GM23338 (cell line): ENCODE measurements at regions not wholly inside any gene's neighbourhood (a gene's known extent, or its start where the extent isn't known, plus 50 kb on each side); places are given as distances from the start of the nearest gene placed in this dataset.

Experiments used
- ATAC-seq: fragments of 200-7000 bp; cut with Tn5 transposase; 3 replicates; pipeline ENCODE4 v1.9.1; 2020
- DNase-seq: peaks from one replicate; pipeline ENCODE4 v3.0.0-alpha.2; 2015; ENCODE audit warnings: low spot score
- H2AFZ ChIP-seq: fragments of 200-600 bp; sonication (generic); 2 replicates; pipeline ENCODE4 v1.8.0; 2016; ENCODE audit warnings: antibody characterized with exemption, mild to moderate bottlenecking, moderate library complexity
- H3F3A ChIP-seq: fragments of 200-600 bp; sonication (generic); replicated peaks from 2 replicates; pipeline ENCODE4 v1.8.0; 2017; ENCODE audit warnings: antibody characterized with exemption, mixed run types, low read depth
- H3K27ac ChIP-seq: fragments of 200-600 bp; sonication (generic); 2 replicates; pipeline ENCODE4 v1.6.1; 2016; ENCODE audit warnings: low read depth
- H3K27me3 ChIP-seq: fragments of 200-600 bp; sonication (generic); 2 replicates; pipeline ENCODE4 v1.8.0; 2016; ENCODE audit warnings: mild to moderate bottlenecking, mixed run types, moderate library complexity; ENCODE audit not compliant: insufficient read depth
- H3K36me3 ChIP-seq: fragments of 200-600 bp; sonication (generic); 2 replicates; pipeline ENCODE4 v1.8.0; 2016; ENCODE audit warnings: mild to moderate bottlenecking; ENCODE audit not compliant: insufficient read depth
- H3K4me1 ChIP-seq: fragments of 200-600 bp; sonication (generic); 2 replicates; pipeline ENCODE4 v1.8.0; 2016; ENCODE audit warnings: mild to moderate bottlenecking, moderate library complexity; ENCODE audit not compliant: insufficient read depth
- H3K4me2 ChIP-seq: fragments of 200-600 bp; sonication (generic); 2 replicates; pipeline ENCODE4 v1.7.1; 2017; ENCODE audit warnings: mixed run types
- H3K4me3 ChIP-seq: fragments of 200-600 bp; sonication (generic); 2 replicates; pipeline ENCODE4 v1.6.1; 2016; ENCODE audit warnings: mixed run types
- H3K79me2 ChIP-seq: fragments of 200-600 bp; sonication (generic); replicated peaks from 2 replicates; pipeline ENCODE4 v1.8.0; 2017; ENCODE audit warnings: mild to moderate bottlenecking; ENCODE audit not compliant: insufficient read depth
- H3K9me2 ChIP-seq: fragments of 200-600 bp; sonication (generic); 2 replicates; pipeline ENCODE4 v1.8.0; 2017; ENCODE audit not compliant: insufficient read depth
- H4K20me1 ChIP-seq: fragments of 200-600 bp; sonication (generic); replicated peaks from 2 replicates; pipeline ENCODE4 v1.8.0; 2017; ENCODE audit warnings: mild to moderate bottlenecking; ENCODE audit not compliant: insufficient read depth
- H3K27ac Mint-ChIP-seq: 2 replicates; pipeline ENCODE4 v1.8.0; 2020; ENCODE audit warnings: inconsistent platforms, mild to moderate bottlenecking, moderate library complexity, mixed read lengths
- H3K27me3 Mint-ChIP-seq: 3 replicates; pipeline ENCODE4 v1.8.0; 2022; ENCODE audit warnings: low read depth, mild to moderate bottlenecking, moderate library complexity, mixed read lengths, inconsistent platforms; ENCODE audit not compliant: insufficient read depth, poor library complexity
- H3K36me3 Mint-ChIP-seq: 3 replicates; pipeline ENCODE4 v1.8.0; 2021; ENCODE audit warnings: low read depth, mild to moderate bottlenecking, inconsistent platforms, moderate library complexity, mixed read lengths
- H3K4me1 Mint-ChIP-seq: 3 replicates; pipeline ENCODE4 v1.8.0; 2020; ENCODE audit warnings: mild to moderate bottlenecking, inconsistent platforms, mixed read lengths
- H3K4me3 Mint-ChIP-seq: 3 replicates; pipeline ENCODE4 v1.8.0; 2021; ENCODE audit warnings: moderate library complexity, mild to moderate bottlenecking, inconsistent platforms, mixed read lengths
- H3K9me3 Mint-ChIP-seq: 3 replicates; pipeline ENCODE4 v1.8.0; 2020; ENCODE audit warnings: moderate library complexity, mild to moderate bottlenecking, inconsistent platforms, mixed read lengths
- CREB1 ChIP-seq: fragments of 250-450 bp; sonication (Bioruptor Pico); IDR thresholded peaks from 2 replicates; pipeline ENCODE4 v1.5.0; 2020; ENCODE audit warnings: low read depth, mild to moderate bottlenecking, moderate library complexity
- CTCF ChIP-seq, 2 experiments: fragments of 200-600 bp in 1 of 2; sonication (generic) in 1 of 2; conservative IDR thresholded peaks; 2 replicates each; pipeline versions ENCODE4 v1.5.1 to v1.6.1; 2016 to 2017; ENCODE audit warnings: antibody characterized with exemption in 2 of 2, low read depth in 2 of 2, mild to moderate bottlenecking in 2 of 2, moderate library complexity in 1 of 2
- EZH2 ChIP-seq: fragments of 200-600 bp; sonication (generic); IDR thresholded peaks from one replicate; pipeline ENCODE4 v1.8.0; 2017; ENCODE audit warnings: antibody characterized with exemption, mild to moderate bottlenecking, low read depth; ENCODE audit not compliant: unreplicated experiment
- STAT1 ChIP-seq: IDR thresholded peaks from one replicate; pipeline ENCODE4 v1.6.1; 2016; ENCODE audit warnings: antibody characterized with exemption; ENCODE audit not compliant: unreplicated experiment
- TF ChIP-seq, protein P1 (sequence below): fragments of 250-450 bp; sonication (Bioruptor Pico); IDR thresholded peaks from 2 replicates; pipeline ENCODE4 v1.5.0; 2020; ENCODE audit warnings: mild to moderate bottlenecking, moderate library complexity
- TF ChIP-seq, protein P2 (sequence below): IDR thresholded peaks from one replicate; pipeline ENCODE4 v1.6.1; 2018; ENCODE audit warnings: antibody characterized with exemption; ENCODE audit not compliant: unreplicated experiment

DNA sequence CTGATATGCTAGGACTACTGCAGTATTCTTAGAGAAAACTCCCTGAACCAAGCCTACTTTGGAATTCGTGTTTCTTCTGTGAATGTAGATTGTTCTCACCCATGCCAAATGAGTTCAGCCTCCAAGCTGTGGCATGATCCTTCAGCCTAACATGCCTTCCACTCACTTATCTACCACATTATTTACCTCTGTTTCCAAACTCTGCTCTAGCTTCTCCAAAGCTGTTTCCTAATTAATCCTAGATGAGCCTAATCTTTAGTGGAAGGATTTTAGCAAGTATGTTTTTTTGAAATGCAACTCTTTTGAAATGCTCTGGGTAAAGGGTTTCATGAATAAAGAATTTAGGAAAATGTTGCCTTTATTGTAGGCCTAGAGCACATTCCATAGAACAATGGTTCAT is 152.9 kb upstream of the MMADHC start:
- peaks cover 8% of the 10 kb centered on the region; the same call in 1 of the 2 replicates for H3K9me2 ChIP-seq
- H3K4me2 ChIP-seq = no peak overlapping the region
- H3K4me1 ChIP-seq = no peaks in the 10 kb centered on the region
- no peaks in the 10 kb centered on the region for H3F3A ChIP-seq
- no peak overlapping the region; the same call in 1 of the 2 replicates for H2AFZ ChIP-seq
- peaks cover 5% of the 10 kb centered on the region for H3K9me3 Mint-ChIP-seq
- no peaks in the 10 kb centered on the region for H3K27me3 Mint-ChIP-seq
- no peaks in the 10 kb centered on the region for H3K79me2 ChIP-seq
- no peak overlapping the region for H3K27ac Mint-ChIP-seq
- H4K20me1 ChIP-seq = no peaks in the 10 kb centered on the region
- 0 out of 2 replicates have a peak, but pooled peaks cover 4% of the 10 kb centered on the region for H3K36me3 ChIP-seq
- H3K27me3 ChIP-seq = no peaks in the 10 kb centered on the region
- H3K4me3 Mint-ChIP-seq = no peak overlapping the region
- H3K27ac ChIP-seq = no peak overlapping the region
- peaks cover 7% of the 10 kb centered on the region for H3K4me1 Mint-ChIP-seq
- no peak overlapping the region for H3K4me3 ChIP-seq
- DNase-seq (no peak), ATAC-seq (no peak)
- TF ChIP-seq STAT1 = no peak
- TF ChIP-seq EZH2 = no peak
- TF ChIP-seq CTCF (conservative IDR thresholded peaks at IDR 0.05; ENCODE audit: low read depth in 2 of 2) = no peak
- TF ChIP-seq CREB1 (CRISPR knock-in tag) = no peak
- TF ChIP-seq, protein P1, sequence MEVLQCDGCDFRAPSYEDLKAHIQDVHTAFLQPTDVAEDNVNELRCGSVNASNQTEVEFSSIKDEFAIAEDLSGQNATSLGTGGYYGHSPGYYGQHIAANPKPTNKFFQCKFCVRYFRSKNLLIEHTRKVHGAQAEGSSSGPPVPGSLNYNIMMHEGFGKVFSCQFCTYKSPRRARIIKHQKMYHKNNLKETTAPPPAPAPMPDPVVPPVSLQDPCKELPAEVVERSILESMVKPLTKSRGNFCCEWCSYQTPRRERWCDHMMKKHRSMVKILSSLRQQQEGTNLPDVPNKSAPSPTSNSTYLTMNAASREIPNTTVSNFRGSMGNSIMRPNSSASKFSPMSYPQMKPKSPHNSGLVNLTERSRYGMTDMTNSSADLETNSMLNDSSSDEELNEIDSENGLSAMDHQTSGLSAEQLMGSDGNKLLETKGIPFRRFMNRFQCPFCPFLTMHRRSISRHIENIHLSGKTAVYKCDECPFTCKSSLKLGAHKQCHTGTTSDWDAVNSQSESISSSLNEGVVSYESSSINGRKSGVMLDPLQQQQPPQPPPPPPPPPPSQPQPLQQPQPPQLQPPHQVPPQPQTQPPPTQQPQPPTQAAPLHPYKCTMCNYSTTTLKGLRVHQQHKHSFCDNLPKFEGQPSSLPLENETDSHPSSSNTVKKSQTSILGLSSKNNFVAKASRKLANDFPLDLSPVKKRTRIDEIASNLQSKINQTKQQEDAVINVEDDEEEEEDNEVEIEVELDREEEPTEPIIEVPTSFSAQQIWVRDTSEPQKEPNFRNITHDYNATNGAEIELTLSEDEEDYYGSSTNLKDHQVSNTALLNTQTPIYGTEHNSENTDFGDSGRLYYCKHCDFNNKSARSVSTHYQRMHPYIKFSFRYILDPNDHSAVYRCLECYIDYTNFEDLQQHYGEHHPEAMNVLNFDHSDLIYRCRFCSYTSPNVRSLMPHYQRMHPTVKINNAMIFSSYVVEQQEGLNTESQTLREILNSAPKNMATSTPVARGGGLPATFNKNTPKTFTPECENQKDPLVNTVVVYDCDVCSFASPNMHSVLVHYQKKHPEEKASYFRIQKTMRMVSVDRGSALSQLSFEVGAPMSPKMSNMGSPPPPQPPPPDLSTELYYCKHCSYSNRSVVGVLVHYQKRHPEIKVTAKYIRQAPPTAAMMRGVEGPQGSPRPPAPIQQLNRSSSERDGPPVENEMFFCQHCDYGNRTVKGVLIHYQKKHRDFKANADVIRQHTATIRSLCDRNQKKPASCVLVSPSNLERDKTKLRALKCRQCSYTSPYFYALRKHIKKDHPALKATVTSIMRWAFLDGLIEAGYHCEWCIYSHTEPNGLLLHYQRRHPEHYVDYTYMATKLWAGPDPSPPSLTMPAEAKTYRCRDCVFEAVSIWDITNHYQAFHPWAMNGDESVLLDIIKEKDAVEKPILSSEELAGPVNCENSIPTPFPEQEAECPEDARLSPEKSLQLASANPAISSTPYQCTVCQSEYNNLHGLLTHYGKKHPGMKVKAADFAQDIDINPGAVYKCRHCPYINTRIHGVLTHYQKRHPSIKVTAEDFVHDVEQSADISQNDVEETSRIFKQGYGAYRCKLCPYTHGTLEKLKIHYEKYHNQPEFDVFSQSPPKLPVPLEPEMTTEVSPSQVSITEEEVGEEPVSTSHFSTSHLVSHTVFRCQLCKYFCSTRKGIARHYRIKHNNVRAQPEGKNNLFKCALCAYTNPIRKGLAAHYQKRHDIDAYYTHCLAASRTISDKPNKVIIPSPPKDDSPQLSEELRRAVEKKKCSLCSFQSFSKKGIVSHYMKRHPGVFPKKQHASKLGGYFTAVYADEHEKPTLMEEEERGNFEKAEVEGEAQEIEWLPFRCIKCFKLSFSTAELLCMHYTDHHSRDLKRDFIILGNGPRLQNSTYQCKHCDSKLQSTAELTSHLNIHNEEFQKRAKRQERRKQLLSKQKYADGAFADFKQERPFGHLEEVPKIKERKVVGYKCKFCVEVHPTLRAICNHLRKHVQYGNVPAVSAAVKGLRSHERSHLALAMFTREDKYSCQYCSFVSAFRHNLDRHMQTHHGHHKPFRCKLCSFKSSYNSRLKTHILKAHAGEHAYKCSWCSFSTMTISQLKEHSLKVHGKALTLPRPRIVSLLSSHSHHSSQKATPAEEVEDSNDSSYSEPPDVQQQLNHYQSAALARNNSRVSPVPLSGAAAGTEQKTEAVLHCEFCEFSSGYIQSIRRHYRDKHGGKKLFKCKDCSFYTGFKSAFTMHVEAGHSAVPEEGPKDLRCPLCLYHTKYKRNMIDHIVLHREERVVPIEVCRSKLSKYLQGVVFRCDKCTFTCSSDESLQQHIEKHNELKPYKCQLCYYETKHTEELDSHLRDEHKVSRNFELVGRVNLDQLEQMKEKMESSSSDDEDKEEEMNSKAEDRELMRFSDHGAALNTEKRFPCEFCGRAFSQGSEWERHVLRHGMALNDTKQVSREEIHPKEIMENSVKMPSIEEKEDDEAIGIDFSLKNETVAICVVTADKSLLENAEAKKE (CRISPR knock-in tag) = no peak
- TF ChIP-seq, protein P2, sequence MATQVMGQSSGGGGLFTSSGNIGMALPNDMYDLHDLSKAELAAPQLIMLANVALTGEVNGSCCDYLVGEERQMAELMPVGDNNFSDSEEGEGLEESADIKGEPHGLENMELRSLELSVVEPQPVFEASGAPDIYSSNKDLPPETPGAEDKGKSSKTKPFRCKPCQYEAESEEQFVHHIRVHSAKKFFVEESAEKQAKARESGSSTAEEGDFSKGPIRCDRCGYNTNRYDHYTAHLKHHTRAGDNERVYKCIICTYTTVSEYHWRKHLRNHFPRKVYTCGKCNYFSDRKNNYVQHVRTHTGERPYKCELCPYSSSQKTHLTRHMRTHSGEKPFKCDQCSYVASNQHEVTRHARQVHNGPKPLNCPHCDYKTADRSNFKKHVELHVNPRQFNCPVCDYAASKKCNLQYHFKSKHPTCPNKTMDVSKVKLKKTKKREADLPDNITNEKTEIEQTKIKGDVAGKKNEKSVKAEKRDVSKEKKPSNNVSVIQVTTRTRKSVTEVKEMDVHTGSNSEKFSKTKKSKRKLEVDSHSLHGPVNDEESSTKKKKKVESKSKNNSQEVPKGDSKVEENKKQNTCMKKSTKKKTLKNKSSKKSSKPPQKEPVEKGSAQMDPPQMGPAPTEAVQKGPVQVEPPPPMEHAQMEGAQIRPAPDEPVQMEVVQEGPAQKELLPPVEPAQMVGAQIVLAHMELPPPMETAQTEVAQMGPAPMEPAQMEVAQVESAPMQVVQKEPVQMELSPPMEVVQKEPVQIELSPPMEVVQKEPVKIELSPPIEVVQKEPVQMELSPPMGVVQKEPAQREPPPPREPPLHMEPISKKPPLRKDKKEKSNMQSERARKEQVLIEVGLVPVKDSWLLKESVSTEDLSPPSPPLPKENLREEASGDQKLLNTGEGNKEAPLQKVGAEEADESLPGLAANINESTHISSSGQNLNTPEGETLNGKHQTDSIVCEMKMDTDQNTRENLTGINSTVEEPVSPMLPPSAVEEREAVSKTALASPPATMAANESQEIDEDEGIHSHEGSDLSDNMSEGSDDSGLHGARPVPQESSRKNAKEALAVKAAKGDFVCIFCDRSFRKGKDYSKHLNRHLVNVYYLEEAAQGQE = no peak
- H3K36me3 Mint-ChIP-seq = peaks cover 7% of the 10 kb centered on the region; the same call in 2 of the 3 replicates
